Lung (tissue), 11 donors: ENCODE measurements at regions not wholly inside any gene's neighbourhood (a gene's known extent, or its start where the extent isn't known, plus 50 kb on each side); places are given as distances from the start of the nearest gene placed in this dataset.

Source experiments
- ATAC-seq: fragments of 200-7000 bp; cut with Tn5 transposase; one replicate; pipeline ENCODE4 v1.9.1; 2020; ENCODE audit warnings: moderate number of reproducible peaks; ENCODE audit not compliant: insufficient read depth, low FRiP score
- DNase-seq, 3 donors: peaks; one replicate each; pipeline ENCODE4 v3.0.0-alpha.2; 2013 to 2017
- H3K27ac ChIP-seq, 2 donors: one replicate each; pipeline ENCODE4 v1.5.1; 2013; ENCODE audit warnings: mild to moderate bottlenecking in 2 of 2, moderate library complexity in 2 of 2, control low read depth in 1 of 2, inconsistent platforms in 1 of 2, low read depth in 1 of 2, low read length in 1 of 2
- H3K27me3 ChIP-seq, 3 donors: one replicate each; pipeline ENCODE4 v1.5.1; 2013; ENCODE audit warnings: low read length in 2 of 3; ENCODE audit not compliant: control insufficient read depth in 3 of 3, insufficient read depth in 3 of 3
- H3K36me3 ChIP-seq, 4 donors: one replicate each; pipeline ENCODE4 v1.5.1; 2013; ENCODE audit warnings: low read length in 4 of 4, mild to moderate bottlenecking in 1 of 4, moderate library complexity in 1 of 4; ENCODE audit not compliant: control insufficient read depth in 4 of 4, insufficient read depth in 4 of 4
- H3K4me1 ChIP-seq, 5 donors: one replicate each; pipeline ENCODE4 v1.5.1; 2013; ENCODE audit warnings: low read length in 5 of 5, mild to moderate bottlenecking in 2 of 5, moderate library complexity in 1 of 5; ENCODE audit not compliant: control insufficient read depth in 5 of 5, insufficient read depth in 5 of 5
- H3K4me3 ChIP-seq: one replicate; pipeline ENCODE4 v1.5.1; 2013; ENCODE audit warnings: mild to moderate bottlenecking, control low read depth, moderate library complexity
- H3K9ac ChIP-seq, 2 donors: one replicate each; pipeline ENCODE4 v1.5.1; 2013; ENCODE audit warnings: low read length in 2 of 2, control low read depth in 1 of 2; ENCODE audit not compliant: insufficient read depth in 1 of 2
- H3K9me3 ChIP-seq, 4 donors: one replicate each; pipeline ENCODE4 v1.5.1; 2013; ENCODE audit warnings: low read length in 3 of 4, mild to moderate bottlenecking in 1 of 4, moderate library complexity in 1 of 4; ENCODE audit not compliant: control insufficient read depth in 4 of 4, insufficient read depth in 3 of 4
- CTCF ChIP-seq: IDR thresholded peaks from 2 replicates; pipeline ENCODE4 v1.5.1; 2012; ENCODE audit warnings: mild to moderate bottlenecking; ENCODE audit errors: control extremely low read depth, extremely low read depth
- WGBS, 2 donors: extraction: QIAGEN DNeasy Blood & Tissue Kit; methylation state at CpG; one replicate each; pipeline ENCODE4 v1.1.7; 2013; 5-methylcytosine and 5-hydroxymethylcytosine counted together
- donor health status: control.
- donor health status: control.
- donor health status: Bipolar disorder and iron deficiency.
- donor health status: healthy.
- donor health status: DM: yes; HTN: yes; CAD: no.

- Histone ChIP-seq H3K27me3 (no peaks in the 10 kb centered on the region), H3K9ac (no peak overlapping the region), H3K4me3 (no peak overlapping the region), H3K4me1 (no peaks in the 10 kb centered on the region), H3K36me3 (no peaks in the 10 kb centered on the region), H3K9me3 (peaks cover 0 to 1% (median 0%) of the 10 kb centered on the region in 4 donors), H3K27ac (no peak overlapping the region)
- DNase-seq (no peak), ATAC-seq (no peak)
- 88 to 91% methylated on average over 2 of the region's 2 CpGs for WGBS, 2 donors
- no peak for TF ChIP-seq CTCF
These were observed 630.1 kb upstream of the PIK3C3 start for GRCh38 chr18:41324934-41325333.

GRCh38 chr18:41324020-41324791 is 630.8 kb upstream of the PIK3C3 start:
- 66 to 94% methylated on average over 2 of the region's 2 CpGs for WGBS, 2 donors
- no peaks in the 10 kb centered on the region for H3K27me3 ChIP-seq
- TF ChIP-seq CTCF: no peak
- no peak for DNase-seq
- H3K4me1 ChIP-seq: no peaks in the 10 kb centered on the region
- H3K27ac ChIP-seq: no peak overlapping the region
- H3K36me3 ChIP-seq: no peaks in the 10 kb centered on the region
- peaks cover 0 to 1% (median 0%) of the 10 kb centered on the region in 4 donors for H3K9me3 ChIP-seq
- H3K4me3 ChIP-seq: no peak overlapping the region
- no peak for ATAC-seq
- H3K9ac ChIP-seq: no peak overlapping the region

- Histone ChIP-seq H3K36me3 (no peaks in the 10 kb centered on the region), H3K9ac (no peak overlapping the region), H3K4me1 (no peaks in the 10 kb centered on the region), H3K27me3 (no peaks in the 10 kb centered on the region), H3K27ac (no peak overlapping the region), H3K9me3 (peaks cover 0 to 1% (median 0%) of the 10 kb centered on the region in 4 donors), H3K4me3 (no peak overlapping the region)
- TF ChIP-seq CTCF: no peak
- DNase-seq (no peak), ATAC-seq (no peak)
These were observed 632.0 kb upstream of the PIK3C3 start for GRCh38 chr18:41323044-41323443.

GRCh38 chr18:41320100-41320499 is 634.9 kb upstream of the PIK3C3 start:
- 64 to 74% methylated on average over 2 of the region's 2 CpGs for WGBS, 2 donors

More at GRCh38 chr18:41320100-41320499, 634.9 kb upstream of the PIK3C3 start:
- Histone ChIP-seq H3K4me1 (no peaks in the 10 kb centered on the region), H3K36me3 (no peaks in the 10 kb centered on the region), H3K27me3 (no peaks in the 10 kb centered on the region), H3K9me3 (peaks cover 0 to 7% (median 0%) of the 10 kb centered on the region in 4 donors), H3K4me3 (no peak overlapping the region), H3K27ac (no peak overlapping the region), H3K9ac (no peak overlapping the region)
- TF ChIP-seq CTCF: no peak
- DNase-seq: no peak
- no peak for ATAC-seq
